COLO829 (cell line): ENCODE measurements at regions not wholly inside any gene's neighbourhood (a gene's known extent, or its start where the extent isn't known, plus 50 kb on each side); places are given as distances from the start of the nearest gene placed in this dataset.
"Not testable (repeated sequence)": the region's sequence is repeated elsewhere in the genome, so short reads cannot be mapped to it uniquely, and the experiment has no call there.

ENCODE experiments used
- DNase-seq: peaks from one replicate; pipeline ENCODE4 v3.0.0; 2012; ENCODE audit warnings: low spot score

DNA sequence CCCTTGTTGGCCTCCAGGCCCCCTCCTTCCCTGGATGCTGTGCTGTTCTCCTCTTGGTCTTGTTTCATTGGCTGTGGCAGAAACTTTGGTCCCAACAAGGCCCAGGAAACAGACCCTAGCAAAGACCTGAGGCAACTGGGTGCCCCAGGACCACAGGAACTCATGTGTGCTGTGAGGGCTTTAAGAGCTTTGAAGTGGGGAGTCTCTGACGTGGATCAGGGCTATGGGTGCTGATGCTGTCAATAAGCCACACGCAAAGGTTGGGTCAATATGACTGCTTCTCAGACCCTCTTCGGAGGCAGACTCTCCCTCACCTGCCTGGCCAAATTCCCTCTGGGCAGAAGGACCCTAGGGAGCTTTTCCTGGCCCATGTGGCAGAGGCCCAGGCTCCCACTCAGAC lies 91.5 kb upstream of the MLN start:
- no peak for DNase-seq

GRCh38 chr6:33894438-33894837 lies 90.6 kb upstream of the MLN start:
- DNase-seq = no peak

- DNase-seq = no peak
These were observed 89.0 kb upstream of the MLN start for GRCh38 chr6:33892581-33893346.

DNA sequence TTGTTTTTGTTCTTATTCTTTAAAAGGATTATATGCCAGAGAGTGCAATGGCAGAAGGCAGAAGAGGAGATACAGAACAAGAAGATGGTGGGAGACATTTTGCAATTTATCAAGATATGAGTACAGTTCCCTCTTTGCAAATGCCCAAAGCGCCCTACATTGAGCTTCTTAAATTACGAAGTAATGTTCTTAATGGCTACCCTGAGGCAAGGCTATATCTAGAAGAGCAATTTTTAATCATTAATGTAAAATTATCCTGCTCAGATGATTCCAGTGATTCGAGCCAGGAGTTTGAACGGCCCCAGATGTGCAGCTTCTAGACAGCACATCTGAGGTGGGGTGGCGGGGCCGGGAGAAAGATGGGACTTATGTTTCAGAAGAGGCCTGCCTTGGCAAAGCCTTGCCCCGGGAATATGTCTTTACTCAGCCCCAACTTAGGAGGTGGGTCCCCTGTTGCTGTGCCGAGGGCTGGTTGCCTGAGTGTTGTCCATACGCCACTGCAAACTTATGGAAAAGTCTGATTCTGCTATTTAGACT lies 84.9 kb upstream of the MLN start:
- DNase-seq = no peak

- DNase-seq = no peak
These were observed 84.4 kb upstream of the MLN start for GRCh38 chr6:33888183-33888582.

- no peak for DNase-seq
These were observed 82.9 kb upstream of the MLN start for GRCh38 chr6:33886673-33887144.

GRCh38 chr6:33885132-33886057 lies 81.6 kb upstream of the MLN start:
- DNase-seq = peak; percentile 38

- DNase-seq = not testable (repeated sequence)
These were observed 79.8 kb upstream of the MLN start for GRCh38 chr6:33883621-33884020.

DNA sequence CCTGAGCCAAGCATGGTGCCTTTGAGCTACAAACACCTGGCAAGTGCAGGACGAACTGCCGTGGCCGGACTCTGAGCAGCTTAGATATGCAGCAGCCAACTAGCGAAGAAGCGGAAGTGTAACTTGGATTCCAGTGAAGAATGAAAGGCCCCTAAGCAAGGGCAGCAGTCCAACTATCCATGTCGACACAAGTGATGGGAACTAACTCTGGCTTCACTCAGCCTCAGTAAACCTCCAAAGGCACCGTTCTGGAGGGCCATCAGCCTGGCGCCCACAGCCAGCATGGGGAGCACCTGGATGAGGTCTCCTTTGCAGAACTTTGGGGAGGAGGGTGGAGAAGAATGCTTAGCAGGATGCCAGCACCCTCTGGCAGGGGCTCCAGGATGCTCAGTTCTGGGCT lies 78.4 kb upstream of the MLN start:
- DNase-seq = no peak

- no peak for DNase-seq
These were observed 77.0 kb upstream of the MLN start for GRCh38 chr6:33880766-33881165.

- DNase-seq = no peak
These were observed 76.4 kb upstream of the MLN start for GRCh38 chr6:33880104-33880678.

DNA sequence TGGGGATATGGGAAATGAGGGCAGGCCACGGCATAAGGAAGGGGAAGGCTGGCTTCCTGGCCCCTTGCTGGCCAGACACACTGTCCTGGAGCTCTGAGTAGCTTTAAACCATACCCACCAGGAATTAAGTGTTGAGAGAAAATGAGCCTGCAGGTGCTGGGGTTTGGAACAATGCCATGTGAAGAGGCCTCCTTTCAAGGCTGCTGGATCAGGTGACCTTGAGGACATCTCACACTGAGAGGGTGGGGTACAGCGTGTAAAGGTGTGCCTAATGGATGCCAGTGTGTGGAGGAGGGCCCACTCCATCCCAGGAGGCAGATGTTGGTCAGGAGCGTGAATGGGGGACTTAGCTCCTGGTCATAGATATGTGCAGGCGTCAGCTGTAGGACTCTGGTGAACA lies 74.8 kb upstream of the MLN start:
- no peak for DNase-seq

- no peak for DNase-seq
These were observed 74.3 kb upstream of the MLN start for GRCh38 chr6:33877982-33878535.

GRCh38 chr6:33875696-33876095 lies 71.9 kb upstream of the MLN start:
- no peak for DNase-seq

DNA sequence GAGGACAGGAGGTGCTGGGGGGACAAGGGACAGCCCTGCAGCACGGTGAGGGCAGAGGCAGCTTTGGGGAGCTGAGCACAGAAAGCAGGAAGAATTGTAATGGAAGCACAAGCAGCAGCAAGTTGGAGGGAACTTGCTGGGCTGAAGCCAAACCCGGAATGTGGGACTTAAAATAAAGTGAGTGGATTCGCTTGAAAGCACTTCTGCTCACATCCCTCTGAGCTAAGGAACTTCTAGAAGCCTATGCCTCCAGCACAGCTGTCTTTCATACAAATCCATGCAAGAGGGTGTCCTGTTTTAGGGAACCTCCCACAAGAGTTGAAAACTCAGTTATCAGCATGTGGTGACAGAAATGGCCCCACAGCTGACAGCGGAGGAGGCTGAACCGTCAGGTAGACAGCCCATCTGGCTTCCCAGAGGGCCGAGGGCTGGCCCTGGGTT lies 71.4 kb upstream of the MLN start:
- DNase-seq = no peak

GRCh38 chr6:33874136-33874760 lies 70.4 kb upstream of the MLN start:
- DNase-seq = no peak

- DNase-seq = no peak
These were observed 69.0 kb upstream of the MLN start for GRCh38 chr6:33872761-33873160.

DNA sequence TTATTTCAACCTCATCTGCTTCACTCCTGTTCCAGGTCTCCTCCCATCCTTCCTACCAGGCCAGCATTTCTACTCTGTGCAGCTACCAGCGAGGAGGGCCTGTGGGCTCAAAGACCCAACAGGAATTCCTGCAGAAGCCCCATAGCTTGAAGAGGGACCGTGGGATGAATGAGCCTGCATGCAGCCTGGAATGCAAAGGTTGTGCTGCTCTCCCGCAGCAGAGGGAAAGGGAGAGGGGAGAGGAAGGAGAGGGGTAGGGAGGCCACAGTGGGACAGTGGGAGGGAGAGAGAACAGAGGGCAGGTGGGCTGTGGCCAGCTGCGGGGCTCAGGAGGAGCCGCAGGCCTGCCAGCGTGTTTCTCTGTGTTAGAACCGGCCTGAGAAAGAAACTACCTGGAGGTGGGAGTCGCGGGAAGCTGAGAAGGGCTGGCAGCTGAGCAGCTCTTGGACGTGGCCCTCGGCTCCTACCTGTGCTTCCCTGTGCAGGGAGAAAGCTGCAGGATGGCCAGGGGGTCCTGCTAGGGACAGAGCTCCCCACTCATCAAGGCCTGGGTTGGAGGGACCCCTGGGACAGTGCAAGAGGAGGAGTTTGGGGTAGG lies 66.1 kb upstream of the MLN start:
- no peak for DNase-seq

DNA sequence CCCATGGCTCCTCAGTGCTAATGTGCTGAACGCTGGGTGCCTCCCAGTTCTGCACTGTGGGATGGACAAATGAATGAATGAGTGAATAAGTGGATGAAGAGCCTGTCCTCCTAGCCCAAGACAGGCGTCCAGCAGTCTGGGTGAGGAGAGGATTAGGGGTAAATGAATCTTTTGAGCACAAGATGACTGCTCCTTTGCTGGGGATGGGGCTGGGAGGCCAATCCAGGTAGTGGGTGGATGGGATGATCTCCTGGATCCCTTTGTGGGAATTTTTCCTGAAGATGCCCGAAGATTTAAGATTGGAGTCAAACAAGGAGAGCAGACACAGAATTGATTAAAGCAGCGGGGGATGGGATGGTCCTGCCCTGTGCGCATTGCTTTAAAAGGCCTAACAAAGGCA lies 65.3 kb upstream of the MLN start:
- DNase-seq = no peak

DNA sequence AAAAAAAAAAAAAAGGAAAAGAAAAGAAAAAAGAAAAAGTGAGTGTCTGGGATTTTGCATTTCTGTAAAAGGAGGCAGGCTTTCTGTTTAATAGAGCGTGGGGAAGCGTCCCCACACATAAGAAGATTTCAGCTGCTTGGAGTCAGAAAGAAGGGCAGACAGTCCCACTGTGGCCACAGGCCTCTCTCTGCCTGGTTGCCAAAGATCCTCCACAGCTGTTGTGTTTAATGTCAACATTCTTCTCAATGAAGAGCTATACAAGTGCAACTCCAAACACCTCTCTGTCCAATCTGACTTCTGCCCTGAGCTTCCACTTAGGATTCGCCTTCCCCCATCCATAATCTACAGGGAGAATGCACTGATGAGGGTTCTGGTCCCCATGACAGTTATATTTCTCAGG lies 64.3 kb upstream of the MLN start:
- no peak for DNase-seq

GRCh38 chr6:33865478-33866077 lies 61.8 kb upstream of the MLN start:
- no peak for DNase-seq
